GM21423 (cell line): ENCODE measurements at regions not wholly inside any gene's neighbourhood (a gene's known extent, or its start where the extent isn't known, plus 50 kb on each side); places are given as distances from the start of the nearest gene placed in this dataset.
"Not testable (repeated sequence)": the region's sequence is repeated elsewhere in the genome, so short reads cannot be mapped to it uniquely, and the experiment has no call there.

Experiments
- ATAC-seq: cut with Tn5 transposase; IDR thresholded peaks from one replicate; pipeline ENCODE4 v1.9.1; 2021; ENCODE audit warnings: mild to moderate bottlenecking, moderate library complexity; ENCODE audit not compliant: unreplicated experiment

DNA sequence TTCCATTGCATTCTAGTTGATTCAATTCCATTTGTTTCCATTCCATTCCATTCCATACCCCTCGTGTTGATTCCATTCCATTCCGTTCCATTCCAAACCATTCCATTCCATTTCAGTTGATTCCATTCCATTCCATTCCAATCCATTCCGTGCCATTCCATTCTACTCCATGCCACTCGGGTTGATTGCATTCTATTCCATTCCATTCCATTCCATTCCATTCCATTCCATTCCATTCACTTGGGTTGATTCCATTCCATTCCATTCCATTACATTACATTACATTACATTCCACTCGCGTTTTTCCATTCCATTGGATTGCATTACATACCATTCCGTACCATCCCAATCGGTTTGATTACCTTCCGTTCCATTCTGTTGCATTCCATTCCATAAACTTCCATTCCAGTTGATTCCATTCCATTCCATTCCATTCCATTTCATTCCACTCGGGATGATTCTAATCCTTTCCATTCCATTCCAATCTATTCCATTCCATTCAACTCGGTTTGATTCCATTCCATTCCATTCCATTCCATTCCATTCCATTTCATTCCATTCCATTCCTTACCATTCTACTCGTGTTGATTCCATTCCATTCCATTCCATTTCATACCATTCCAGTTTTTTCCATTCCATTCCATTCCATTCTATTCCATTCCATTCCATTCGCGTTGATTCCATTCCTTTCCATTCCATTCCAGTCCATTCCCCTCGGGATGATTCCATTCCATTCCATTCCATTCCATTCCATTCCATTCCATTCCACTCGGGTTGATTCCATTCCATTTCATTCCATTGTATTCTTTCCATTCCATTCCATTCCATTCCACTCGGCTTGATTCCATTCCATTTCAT is 1140.4 kb downstream of the RPIA start:
- no peak for ATAC-seq

DNA sequence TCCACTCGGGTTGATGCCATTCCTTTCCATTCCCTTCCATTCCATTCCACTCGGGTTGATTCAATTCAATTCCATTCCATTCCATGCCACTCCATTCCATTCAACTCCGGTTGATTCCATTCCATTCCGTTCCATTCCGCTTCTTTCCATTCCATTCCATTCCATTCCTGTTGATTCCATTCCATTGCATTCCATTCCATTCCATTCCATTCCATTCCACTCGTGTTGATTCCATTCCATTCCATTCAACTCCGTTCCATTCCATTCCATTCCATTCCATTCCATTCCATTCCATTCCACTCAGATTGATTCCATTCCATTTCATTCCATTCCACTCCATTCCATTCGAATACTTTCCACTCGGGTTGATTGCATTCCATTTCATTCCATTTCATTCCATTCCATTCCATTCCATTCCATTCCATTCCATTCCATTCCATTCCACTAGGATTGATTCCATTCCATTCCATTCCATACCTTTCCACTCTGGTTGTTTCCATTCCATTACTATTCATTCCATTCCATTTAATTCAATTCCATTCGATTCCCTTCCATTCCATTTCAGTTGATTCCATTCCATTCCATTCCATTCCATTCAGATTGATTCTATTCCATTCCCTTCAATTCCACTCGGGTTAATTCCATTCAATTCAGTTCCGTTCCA is 1141.8 kb downstream of the RPIA start:
- peak; percentile 50 for ATAC-seq

GRCh38 chr2:89833780-89834117 is 1142.3 kb downstream of the RPIA start:
- no peak for ATAC-seq

DNA sequence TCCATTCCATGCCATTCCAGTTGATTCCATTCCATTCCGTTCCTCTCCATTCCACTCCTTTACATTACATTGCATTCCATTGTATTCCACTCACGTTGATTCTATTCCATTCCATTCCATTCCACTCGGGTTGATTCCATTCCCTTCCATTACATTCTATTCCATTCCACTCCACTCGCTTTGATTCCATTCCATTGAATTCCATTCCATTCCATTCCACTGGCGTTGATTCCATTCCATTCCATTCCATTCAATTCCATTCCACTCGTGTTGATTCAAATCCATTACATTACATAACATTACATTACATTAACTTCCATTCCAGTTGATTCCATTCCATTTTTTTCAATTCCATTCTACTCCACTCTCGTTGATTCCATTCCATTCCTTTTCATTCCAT is 1142.8 kb downstream of the RPIA start:
- no peak for ATAC-seq

DNA sequence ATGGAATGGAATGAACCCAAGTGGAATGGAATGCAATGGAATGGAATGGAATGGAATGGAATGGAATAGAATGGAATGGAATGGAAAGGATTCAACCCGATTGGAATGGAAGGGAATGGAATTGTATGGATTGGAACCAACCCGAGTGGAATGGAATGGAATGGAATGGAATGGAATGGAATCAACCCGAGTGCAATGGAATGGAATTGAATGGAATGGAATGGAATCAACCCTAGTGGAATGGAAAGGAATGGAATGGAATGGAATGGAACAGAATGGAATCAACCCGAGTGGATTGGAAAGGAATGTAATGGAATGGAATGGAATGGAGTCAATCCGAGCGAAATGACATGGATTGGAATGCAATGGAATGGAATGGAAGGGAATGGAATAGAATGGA is 1144.9 kb downstream of the RPIA start:
- ATAC-seq: peak; percentile 35

DNA sequence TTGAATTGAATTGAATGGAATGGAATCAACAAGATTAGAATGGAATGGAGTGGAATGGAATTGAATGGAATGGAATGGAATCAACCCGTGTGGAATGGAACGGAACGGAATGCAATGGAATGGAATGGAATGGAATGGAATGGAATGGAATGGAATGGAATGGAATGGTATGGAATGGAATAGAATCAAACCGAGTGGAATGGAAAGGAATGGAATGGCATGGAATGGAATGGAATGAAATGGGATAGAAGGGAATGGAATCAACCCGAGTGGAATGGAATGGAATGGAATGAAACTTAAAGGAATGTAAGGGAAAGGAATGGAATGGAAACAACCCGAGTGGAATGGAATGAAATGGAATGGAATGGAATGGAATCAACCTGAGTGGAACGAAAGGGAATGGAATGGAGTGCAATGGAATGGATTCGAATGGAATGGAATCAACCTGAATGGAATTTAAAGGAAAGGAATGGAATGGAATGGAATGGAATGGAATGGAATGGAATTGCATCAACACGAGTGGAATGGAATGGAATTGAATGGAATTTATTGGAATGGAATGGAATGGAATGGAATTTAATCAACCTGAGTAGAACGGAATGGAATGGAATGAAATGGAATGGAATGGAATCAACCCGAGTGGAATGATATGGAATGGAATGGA is 1146.6 kb downstream of the RPIA start:
- ATAC-seq: no peak

DNA sequence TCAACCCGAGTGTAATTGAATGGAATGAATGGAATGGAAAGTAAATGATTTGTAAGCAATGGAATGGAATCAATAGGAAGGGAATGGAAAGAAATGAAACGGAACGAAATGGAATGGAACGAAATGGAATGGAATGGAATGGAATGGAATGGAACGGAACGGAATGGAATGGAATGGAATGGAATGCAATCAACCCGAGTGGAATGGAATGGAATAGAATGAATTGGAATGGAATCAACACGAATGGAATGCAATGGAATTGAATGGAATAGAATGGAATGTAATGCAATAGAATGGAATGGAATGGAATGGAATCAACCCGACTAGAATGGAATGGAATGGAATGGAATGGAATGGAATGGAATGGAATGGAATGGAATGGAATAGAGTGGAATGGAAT is 1148.7 kb downstream of the RPIA start:
- ATAC-seq: not testable (repeated sequence)

- ATAC-seq: not testable (repeated sequence)
Measured at GRCh38 chr2:89840781-89841475, 1149.5 kb downstream of the RPIA start.

GRCh38 chr2:89841476-89841840 is 1150.0 kb downstream of the RPIA start:
- ATAC-seq: no peak

GRCh38 chr2:89842180-89842908 is 1150.9 kb downstream of the RPIA start:
- no peak for ATAC-seq

- ATAC-seq: no peak
Measured at GRCh38 chr2:89844221-89844943, 1152.9 kb downstream of the RPIA start.

GRCh38 chr2:89845532-89845931 is 1154.1 kb downstream of the RPIA start:
- ATAC-seq: no peak

GRCh38 chr2:89848114-89848513 is 1156.6 kb downstream of the RPIA start:
- no peak for ATAC-seq

DNA sequence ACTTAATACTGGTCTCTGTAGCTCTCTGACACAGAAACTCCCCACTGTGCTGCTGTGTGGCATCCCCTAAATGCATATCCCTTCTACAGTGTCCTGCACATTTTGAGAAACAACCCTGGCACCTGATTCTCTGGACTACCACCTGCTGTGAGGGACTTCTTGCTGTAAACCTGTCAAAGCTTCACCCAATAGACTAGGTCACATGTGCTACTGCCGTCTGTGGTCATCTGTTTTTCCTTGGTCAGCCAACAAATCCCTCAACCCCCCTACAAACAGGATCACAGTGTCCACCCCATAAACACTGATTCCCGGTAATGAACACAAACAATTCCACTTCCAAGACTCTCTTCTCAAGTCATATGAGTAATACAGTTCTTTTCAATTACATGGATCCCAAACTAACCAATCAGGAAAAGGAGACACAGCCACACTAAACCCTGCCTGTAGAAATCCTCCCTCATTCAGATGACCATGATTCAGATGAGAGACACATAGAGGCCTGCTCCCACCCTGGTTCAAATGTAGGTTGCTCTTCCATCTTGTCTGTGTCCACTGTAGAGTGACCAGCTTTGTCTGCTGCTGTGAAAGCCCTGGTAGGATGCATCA is 1157.4 kb downstream of the RPIA start:
- no peak for ATAC-seq

GRCh38 chr2:89849731-89850130 is 1158.3 kb downstream of the RPIA start:
- ATAC-seq: no peak

DNA sequence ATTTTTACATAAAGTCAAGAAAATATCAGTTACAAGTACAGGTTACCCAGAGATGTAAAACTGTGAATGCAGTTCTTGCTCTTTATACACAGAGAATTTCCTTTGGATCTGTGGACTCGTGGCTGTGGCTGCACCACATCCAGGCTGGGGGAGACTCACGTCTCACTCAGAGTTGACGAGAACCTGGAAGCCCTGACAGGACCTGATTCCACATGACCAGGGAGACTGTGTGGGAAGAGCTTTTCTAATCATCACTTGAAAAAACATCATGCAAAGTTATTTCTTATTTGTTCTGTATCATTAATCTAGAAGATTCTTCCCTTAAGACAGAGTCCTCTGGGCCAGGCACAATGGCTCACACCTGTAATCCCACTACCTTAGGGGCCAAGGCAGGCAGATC is 1159.0 kb downstream of the RPIA start:
- ATAC-seq: no peak

DNA sequence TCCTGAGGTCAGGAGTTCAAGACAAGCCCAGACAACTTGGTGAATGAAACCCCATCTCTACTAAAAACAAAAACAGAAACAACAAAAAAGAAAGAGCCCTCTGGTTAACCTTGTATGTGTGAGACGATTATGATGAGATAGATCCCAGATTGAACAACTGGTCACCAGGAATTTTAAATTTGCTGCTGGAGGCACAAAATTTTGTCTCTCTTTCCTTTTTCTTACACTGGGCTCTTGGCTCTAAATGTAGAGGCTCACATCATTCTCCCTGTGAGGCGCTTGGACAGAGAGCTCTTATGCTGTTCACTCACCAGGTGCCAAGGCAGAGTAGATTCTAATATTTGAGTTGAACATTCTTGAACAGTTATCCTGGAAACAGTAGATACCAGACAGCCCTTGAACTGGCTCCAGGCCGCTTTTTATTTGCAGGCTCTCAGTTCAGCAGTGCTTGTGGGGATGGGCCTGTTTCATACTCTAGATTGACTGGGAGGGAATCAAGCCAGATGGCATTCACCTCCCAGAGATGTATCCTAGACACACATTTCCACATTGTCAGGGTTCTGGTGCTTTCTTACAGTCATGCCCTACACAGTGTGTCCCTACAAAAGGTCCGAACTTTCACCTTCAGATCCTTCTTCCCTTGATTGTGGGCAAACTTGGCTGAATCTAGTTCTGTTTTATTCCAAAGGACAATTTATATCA is 1159.6 kb downstream of the RPIA start:
- no peak for ATAC-seq

- ATAC-seq: no peak
Measured at GRCh38 chr2:89851583-89851905, 1160.1 kb downstream of the RPIA start.

GRCh38 chr2:89853427-89853826 is 1162.0 kb downstream of the RPIA start:
- ATAC-seq: not testable (repeated sequence)
